ENCODE measurements at regions not wholly inside any gene's neighbourhood (a gene's known extent, or its start where the extent isn't known, plus 50 kb on each side); places are given as distances from the start of the nearest gene placed in this dataset.
A peak's percentile ranks its signal among the peaks of the same experiment; 100 is the strongest.

- Histone ChIP-seq H3K9me3 (no peaks in the 10 kb centered on the region), H3K27ac (peak overlapping the region; percentile 30 to 49), H3K27me3 (no peaks in the 10 kb centered on the region), H3K36me3 (no peaks in the 10 kb centered on the region), H3K4me3 (peak overlapping the region; percentile 8 to 34), H3K4me1 (peaks cover 0 to 15% of the 10 kb centered on the region in 2 donors)
- peak; percentile 70 for DNase-seq (ENCODE audit: low spot score)
- no peak for TF ChIP-seq CTCF (IDR thresholded peaks at IDR 0.05)
These were observed 250.9 kb upstream of the RREB1 start for GRCh38 chr6:6856538-6857523.

- TF ChIP-seq CTCF (IDR thresholded peaks at IDR 0.05) = no peak
- Histone ChIP-seq H3K9me3 (no peaks in the 10 kb centered on the region), H3K36me3 (no peaks in the 10 kb centered on the region), H3K4me3 (no peak overlapping the region), H3K27me3 (no peaks in the 10 kb centered on the region), H3K27ac (peak overlapping the region in 1 of 2 donors; percentile 49), H3K4me1 (peaks cover 0 to 15% of the 10 kb centered on the region in 2 donors)
- DNase-seq (ENCODE audit: low spot score) = no peak
These were observed 250.2 kb upstream of the RREB1 start for GRCh38 chr6:6857528-6857927.

GRCh38 chr6:6858533-6858982 lies 249.2 kb upstream of the RREB1 start:
- Histone ChIP-seq H3K4me3 (no peak overlapping the region), H3K27me3 (no peaks in the 10 kb centered on the region), H3K27ac (no peak overlapping the region), H3K9me3 (no peaks in the 10 kb centered on the region), H3K36me3 (no peaks in the 10 kb centered on the region), H3K4me1 (peaks cover 0 to 15% of the 10 kb centered on the region in 2 donors)
- DNase-seq (ENCODE audit: low spot score) = no peak
- no peak for TF ChIP-seq CTCF (IDR thresholded peaks at IDR 0.05)

GRCh38 chr6:6859105-6859504 lies 248.7 kb upstream of the RREB1 start:
- TF ChIP-seq CTCF (IDR thresholded peaks at IDR 0.05) = no peak
- H3K27me3 ChIP-seq = no peaks in the 10 kb centered on the region
- peaks cover 0 to 15% of the 10 kb centered on the region in 2 donors for H3K4me1 ChIP-seq
- H3K4me3 ChIP-seq = no peak overlapping the region
- H3K36me3 ChIP-seq = no peaks in the 10 kb centered on the region
- no peak for DNase-seq (ENCODE audit: low spot score)
- H3K9me3 ChIP-seq = no peaks in the 10 kb centered on the region
- no peak overlapping the region for H3K27ac ChIP-seq

- Histone ChIP-seq H3K27ac (no peak overlapping the region), H3K4me3 (no peak overlapping the region), H3K9me3 (no peaks in the 10 kb centered on the region), H3K4me1 (peaks cover 0 to 15% of the 10 kb centered on the region in 2 donors), H3K27me3 (no peaks in the 10 kb centered on the region), H3K36me3 (no peaks in the 10 kb centered on the region)
- no peak for TF ChIP-seq CTCF (IDR thresholded peaks at IDR 0.05)
- no peak for DNase-seq (ENCODE audit: low spot score)
These were observed 248.0 kb upstream of the RREB1 start for GRCh38 chr6:6859722-6860121.

Data from right atrium auricular region (tissue), 2 donors.